GM23338 (cell line): ENCODE measurements at regions not wholly inside any gene's neighbourhood (a gene's known extent, or its start where the extent isn't known, plus 50 kb on each side); places are given as distances from the start of the nearest gene placed in this dataset.

Source experiments
- ATAC-seq: fragments of 200-7000 bp; cut with Tn5 transposase; 3 replicates; pipeline ENCODE4 v1.9.1; 2020
- DNase-seq: peaks from one replicate; pipeline ENCODE4 v3.0.0-alpha.2; 2015; ENCODE audit warnings: low spot score
- H2AFZ ChIP-seq: fragments of 200-600 bp; sonication (generic); 2 replicates; pipeline ENCODE4 v1.8.0; 2016; ENCODE audit warnings: antibody characterized with exemption, mild to moderate bottlenecking, moderate library complexity
- H3F3A ChIP-seq: fragments of 200-600 bp; sonication (generic); replicated peaks from 2 replicates; pipeline ENCODE4 v1.8.0; 2017; ENCODE audit warnings: antibody characterized with exemption, mixed run types, low read depth
- H3K27ac ChIP-seq: fragments of 200-600 bp; sonication (generic); 2 replicates; pipeline ENCODE4 v1.6.1; 2016; ENCODE audit warnings: low read depth
- H3K27me3 ChIP-seq: fragments of 200-600 bp; sonication (generic); 2 replicates; pipeline ENCODE4 v1.8.0; 2016; ENCODE audit warnings: mild to moderate bottlenecking, mixed run types, moderate library complexity; ENCODE audit not compliant: insufficient read depth
- H3K36me3 ChIP-seq: fragments of 200-600 bp; sonication (generic); 2 replicates; pipeline ENCODE4 v1.8.0; 2016; ENCODE audit warnings: mild to moderate bottlenecking; ENCODE audit not compliant: insufficient read depth
- H3K4me1 ChIP-seq: fragments of 200-600 bp; sonication (generic); 2 replicates; pipeline ENCODE4 v1.8.0; 2016; ENCODE audit warnings: mild to moderate bottlenecking, moderate library complexity; ENCODE audit not compliant: insufficient read depth
- H3K4me2 ChIP-seq: fragments of 200-600 bp; sonication (generic); 2 replicates; pipeline ENCODE4 v1.7.1; 2017; ENCODE audit warnings: mixed run types
- H3K4me3 ChIP-seq: fragments of 200-600 bp; sonication (generic); 2 replicates; pipeline ENCODE4 v1.6.1; 2016; ENCODE audit warnings: mixed run types
- H3K79me2 ChIP-seq: fragments of 200-600 bp; sonication (generic); replicated peaks from 2 replicates; pipeline ENCODE4 v1.8.0; 2017; ENCODE audit warnings: mild to moderate bottlenecking; ENCODE audit not compliant: insufficient read depth
- H3K9me2 ChIP-seq: fragments of 200-600 bp; sonication (generic); 2 replicates; pipeline ENCODE4 v1.8.0; 2017; ENCODE audit not compliant: insufficient read depth
- H4K20me1 ChIP-seq: fragments of 200-600 bp; sonication (generic); replicated peaks from 2 replicates; pipeline ENCODE4 v1.8.0; 2017; ENCODE audit warnings: mild to moderate bottlenecking; ENCODE audit not compliant: insufficient read depth
- H3K27ac Mint-ChIP-seq: 2 replicates; pipeline ENCODE4 v1.8.0; 2020; ENCODE audit warnings: inconsistent platforms, mild to moderate bottlenecking, moderate library complexity, mixed read lengths
- H3K27me3 Mint-ChIP-seq: 3 replicates; pipeline ENCODE4 v1.8.0; 2022; ENCODE audit warnings: low read depth, mild to moderate bottlenecking, moderate library complexity, mixed read lengths, inconsistent platforms; ENCODE audit not compliant: insufficient read depth, poor library complexity
- H3K36me3 Mint-ChIP-seq: 3 replicates; pipeline ENCODE4 v1.8.0; 2021; ENCODE audit warnings: low read depth, mild to moderate bottlenecking, inconsistent platforms, moderate library complexity, mixed read lengths
- H3K4me1 Mint-ChIP-seq: 3 replicates; pipeline ENCODE4 v1.8.0; 2020; ENCODE audit warnings: mild to moderate bottlenecking, inconsistent platforms, mixed read lengths
- H3K4me3 Mint-ChIP-seq: 3 replicates; pipeline ENCODE4 v1.8.0; 2021; ENCODE audit warnings: moderate library complexity, mild to moderate bottlenecking, inconsistent platforms, mixed read lengths
- H3K9me3 Mint-ChIP-seq: 3 replicates; pipeline ENCODE4 v1.8.0; 2020; ENCODE audit warnings: moderate library complexity, mild to moderate bottlenecking, inconsistent platforms, mixed read lengths
- CREB1 ChIP-seq: fragments of 250-450 bp; sonication (Bioruptor Pico); IDR thresholded peaks from 2 replicates; pipeline ENCODE4 v1.5.0; 2020; ENCODE audit warnings: low read depth, mild to moderate bottlenecking, moderate library complexity
- EZH2 ChIP-seq: fragments of 200-600 bp; sonication (generic); IDR thresholded peaks from one replicate; pipeline ENCODE4 v1.8.0; 2017; ENCODE audit warnings: antibody characterized with exemption, mild to moderate bottlenecking, low read depth; ENCODE audit not compliant: unreplicated experiment
- EZH2phosphoT487 ChIP-seq: fragments of 200-600 bp; sonication (generic); IDR thresholded peaks from one replicate; pipeline ENCODE4 v1.8.1; 2018; ENCODE audit warnings: antibody characterized with exemption; ENCODE audit not compliant: unreplicated experiment
- ZNF114 ChIP-seq: fragments of 250-450 bp; sonication (Bioruptor Pico); IDR thresholded peaks from 2 replicates; pipeline ENCODE4 v1.5.0; 2020; ENCODE audit warnings: mild to moderate bottlenecking, moderate library complexity
- TF ChIP-seq, protein P1 (sequence below), 2 experiments: fragments of 200-600 bp in 1 of 2; sonication (generic) in 1 of 2; conservative IDR thresholded peaks; 2 replicates each; pipeline versions ENCODE4 v1.5.1 to v1.6.1; 2016 to 2017; ENCODE audit warnings: antibody characterized with exemption in 2 of 2, low read depth in 2 of 2, mild to moderate bottlenecking in 2 of 2, moderate library complexity in 1 of 2
- TF ChIP-seq, protein P2 (sequence below): IDR thresholded peaks from one replicate; pipeline ENCODE4 v1.6.1; 2018; ENCODE audit warnings: antibody characterized with exemption; ENCODE audit not compliant: unreplicated experiment
- TF ChIP-seq, protein P3 (sequence below): IDR thresholded peaks from 2 replicates; pipeline ENCODE4 v1.6.1; 2016; ENCODE audit warnings: antibody characterized with exemption

- TF ChIP-seq, protein P1, sequence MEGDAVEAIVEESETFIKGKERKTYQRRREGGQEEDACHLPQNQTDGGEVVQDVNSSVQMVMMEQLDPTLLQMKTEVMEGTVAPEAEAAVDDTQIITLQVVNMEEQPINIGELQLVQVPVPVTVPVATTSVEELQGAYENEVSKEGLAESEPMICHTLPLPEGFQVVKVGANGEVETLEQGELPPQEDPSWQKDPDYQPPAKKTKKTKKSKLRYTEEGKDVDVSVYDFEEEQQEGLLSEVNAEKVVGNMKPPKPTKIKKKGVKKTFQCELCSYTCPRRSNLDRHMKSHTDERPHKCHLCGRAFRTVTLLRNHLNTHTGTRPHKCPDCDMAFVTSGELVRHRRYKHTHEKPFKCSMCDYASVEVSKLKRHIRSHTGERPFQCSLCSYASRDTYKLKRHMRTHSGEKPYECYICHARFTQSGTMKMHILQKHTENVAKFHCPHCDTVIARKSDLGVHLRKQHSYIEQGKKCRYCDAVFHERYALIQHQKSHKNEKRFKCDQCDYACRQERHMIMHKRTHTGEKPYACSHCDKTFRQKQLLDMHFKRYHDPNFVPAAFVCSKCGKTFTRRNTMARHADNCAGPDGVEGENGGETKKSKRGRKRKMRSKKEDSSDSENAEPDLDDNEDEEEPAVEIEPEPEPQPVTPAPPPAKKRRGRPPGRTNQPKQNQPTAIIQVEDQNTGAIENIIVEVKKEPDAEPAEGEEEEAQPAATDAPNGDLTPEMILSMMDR (conservative IDR thresholded peaks at IDR 0.05; ENCODE audit: low read depth in 2 of 2) = no peak
- TF ChIP-seq, protein P2, sequence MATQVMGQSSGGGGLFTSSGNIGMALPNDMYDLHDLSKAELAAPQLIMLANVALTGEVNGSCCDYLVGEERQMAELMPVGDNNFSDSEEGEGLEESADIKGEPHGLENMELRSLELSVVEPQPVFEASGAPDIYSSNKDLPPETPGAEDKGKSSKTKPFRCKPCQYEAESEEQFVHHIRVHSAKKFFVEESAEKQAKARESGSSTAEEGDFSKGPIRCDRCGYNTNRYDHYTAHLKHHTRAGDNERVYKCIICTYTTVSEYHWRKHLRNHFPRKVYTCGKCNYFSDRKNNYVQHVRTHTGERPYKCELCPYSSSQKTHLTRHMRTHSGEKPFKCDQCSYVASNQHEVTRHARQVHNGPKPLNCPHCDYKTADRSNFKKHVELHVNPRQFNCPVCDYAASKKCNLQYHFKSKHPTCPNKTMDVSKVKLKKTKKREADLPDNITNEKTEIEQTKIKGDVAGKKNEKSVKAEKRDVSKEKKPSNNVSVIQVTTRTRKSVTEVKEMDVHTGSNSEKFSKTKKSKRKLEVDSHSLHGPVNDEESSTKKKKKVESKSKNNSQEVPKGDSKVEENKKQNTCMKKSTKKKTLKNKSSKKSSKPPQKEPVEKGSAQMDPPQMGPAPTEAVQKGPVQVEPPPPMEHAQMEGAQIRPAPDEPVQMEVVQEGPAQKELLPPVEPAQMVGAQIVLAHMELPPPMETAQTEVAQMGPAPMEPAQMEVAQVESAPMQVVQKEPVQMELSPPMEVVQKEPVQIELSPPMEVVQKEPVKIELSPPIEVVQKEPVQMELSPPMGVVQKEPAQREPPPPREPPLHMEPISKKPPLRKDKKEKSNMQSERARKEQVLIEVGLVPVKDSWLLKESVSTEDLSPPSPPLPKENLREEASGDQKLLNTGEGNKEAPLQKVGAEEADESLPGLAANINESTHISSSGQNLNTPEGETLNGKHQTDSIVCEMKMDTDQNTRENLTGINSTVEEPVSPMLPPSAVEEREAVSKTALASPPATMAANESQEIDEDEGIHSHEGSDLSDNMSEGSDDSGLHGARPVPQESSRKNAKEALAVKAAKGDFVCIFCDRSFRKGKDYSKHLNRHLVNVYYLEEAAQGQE = no peak
These were observed 283.7 kb upstream of the NR4A3 start (continued) for GRCh38 chr9:99537996-99538395.

DNA sequence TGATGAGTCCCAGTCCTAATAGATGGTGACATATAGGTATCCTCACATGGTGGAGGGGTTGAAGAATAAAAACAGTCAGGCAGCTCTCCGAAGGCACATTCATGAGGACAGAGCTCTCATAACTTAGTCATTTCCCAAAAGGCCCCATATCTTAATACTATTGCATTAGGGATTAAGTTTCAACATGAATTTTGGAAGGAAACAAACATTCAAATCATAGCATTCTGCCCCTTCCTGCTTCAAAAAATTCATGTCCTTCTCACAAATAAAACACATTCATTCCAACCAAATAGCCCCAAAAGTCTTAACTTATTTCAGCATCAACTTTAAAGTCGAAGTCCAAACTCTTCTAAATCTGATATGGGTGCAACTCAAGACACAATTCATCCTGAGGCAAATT, 277.2 kb upstream of the NR4A3 start:
- Histone ChIP-seq H3K27ac (no peak overlapping the region), H3K27me3 (no peaks in the 10 kb centered on the region), H4K20me1 (no peaks in the 10 kb centered on the region), H3K36me3 (no peaks in the 10 kb centered on the region), H3K4me2 (no peak overlapping the region), H3K4me1 (no peaks in the 10 kb centered on the region), H3F3A (no peaks in the 10 kb centered on the region), H3K4me3 (no peak overlapping the region), H3K79me2 (no peaks in the 10 kb centered on the region), H2AFZ (no peak overlapping the region), H3K9me2 (peaks cover 11% of the 10 kb centered on the region)
- no peaks in the 10 kb centered on the region for H3K4me1 Mint-ChIP-seq
- ATAC-seq = no peak
- no peaks in the 10 kb centered on the region for H3K9me3 Mint-ChIP-seq
- H3K4me3 Mint-ChIP-seq = no peak overlapping the region
- H3K36me3 Mint-ChIP-seq = no peaks in the 10 kb centered on the region
- no peaks in the 10 kb centered on the region for H3K27me3 Mint-ChIP-seq
- no peak for DNase-seq
- H3K27ac Mint-ChIP-seq = no peak overlapping the region
- TF ChIP-seq CREB1 (CRISPR knock-in tag) (no peak), EZH2 (no peak), EZH2phosphoT487 (no peak), ZNF114 (CRISPR knock-in tag) (no peak)
- TF ChIP-seq, protein P3, sequence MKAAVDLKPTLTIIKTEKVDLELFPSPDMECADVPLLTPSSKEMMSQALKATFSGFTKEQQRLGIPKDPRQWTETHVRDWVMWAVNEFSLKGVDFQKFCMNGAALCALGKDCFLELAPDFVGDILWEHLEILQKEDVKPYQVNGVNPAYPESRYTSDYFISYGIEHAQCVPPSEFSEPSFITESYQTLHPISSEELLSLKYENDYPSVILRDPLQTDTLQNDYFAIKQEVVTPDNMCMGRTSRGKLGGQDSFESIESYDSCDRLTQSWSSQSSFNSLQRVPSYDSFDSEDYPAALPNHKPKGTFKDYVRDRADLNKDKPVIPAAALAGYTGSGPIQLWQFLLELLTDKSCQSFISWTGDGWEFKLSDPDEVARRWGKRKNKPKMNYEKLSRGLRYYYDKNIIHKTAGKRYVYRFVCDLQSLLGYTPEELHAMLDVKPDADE = no peak
- TF ChIP-seq, protein P2 = no peak
- TF ChIP-seq, protein P1 (conservative IDR thresholded peaks at IDR 0.05; ENCODE audit: low read depth in 2 of 2) = no peak
